ENCODE measurements at regions not wholly inside any gene's neighbourhood (a gene's known extent, or its start where the extent isn't known, plus 50 kb on each side); places are given as distances from the start of the nearest gene placed in this dataset.

DNA sequence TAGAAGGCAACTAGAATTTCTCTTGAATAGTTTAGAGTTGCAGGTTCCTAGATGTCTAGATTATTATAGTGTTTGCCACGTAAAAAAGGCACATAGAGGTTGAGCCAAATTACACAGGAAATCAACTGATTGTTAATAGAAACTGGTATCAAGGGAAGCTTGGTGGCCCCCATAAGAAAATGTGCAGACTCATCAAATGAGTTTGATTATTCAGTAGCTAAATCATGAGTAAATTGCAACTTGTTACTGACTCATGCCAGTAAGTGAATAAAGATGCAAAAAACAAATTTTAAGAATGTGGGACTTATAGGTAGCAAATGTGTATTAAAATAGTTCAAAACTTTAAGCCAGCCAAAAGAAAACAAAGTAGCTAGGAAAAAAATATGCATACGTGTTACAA lies 1078.9 kb upstream of the CDH9 start:
- TF ChIP-seq, protein P1, sequence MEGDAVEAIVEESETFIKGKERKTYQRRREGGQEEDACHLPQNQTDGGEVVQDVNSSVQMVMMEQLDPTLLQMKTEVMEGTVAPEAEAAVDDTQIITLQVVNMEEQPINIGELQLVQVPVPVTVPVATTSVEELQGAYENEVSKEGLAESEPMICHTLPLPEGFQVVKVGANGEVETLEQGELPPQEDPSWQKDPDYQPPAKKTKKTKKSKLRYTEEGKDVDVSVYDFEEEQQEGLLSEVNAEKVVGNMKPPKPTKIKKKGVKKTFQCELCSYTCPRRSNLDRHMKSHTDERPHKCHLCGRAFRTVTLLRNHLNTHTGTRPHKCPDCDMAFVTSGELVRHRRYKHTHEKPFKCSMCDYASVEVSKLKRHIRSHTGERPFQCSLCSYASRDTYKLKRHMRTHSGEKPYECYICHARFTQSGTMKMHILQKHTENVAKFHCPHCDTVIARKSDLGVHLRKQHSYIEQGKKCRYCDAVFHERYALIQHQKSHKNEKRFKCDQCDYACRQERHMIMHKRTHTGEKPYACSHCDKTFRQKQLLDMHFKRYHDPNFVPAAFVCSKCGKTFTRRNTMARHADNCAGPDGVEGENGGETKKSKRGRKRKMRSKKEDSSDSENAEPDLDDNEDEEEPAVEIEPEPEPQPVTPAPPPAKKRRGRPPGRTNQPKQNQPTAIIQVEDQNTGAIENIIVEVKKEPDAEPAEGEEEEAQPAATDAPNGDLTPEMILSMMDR (IDR thresholded peaks at IDR 0.05): no peak
- no peak for TF ChIP-seq ZFX (IDR thresholded peaks at IDR 0.05; ENCODE audit: borderline replicate concordance)
